RWPE2 (cell line): ENCODE measurements at regions not wholly inside any gene's neighbourhood (a gene's known extent, or its start where the extent isn't known, plus 50 kb on each side); places are given as distances from the start of the nearest gene placed in this dataset.

Source experiments
- ATAC-seq: fragments of 200-7000 bp; cut with Tn5 transposase; 3 replicates; pipeline ENCODE4 v1.9.1; 2021; ENCODE audit warnings: low read depth
- DNase-seq: peaks from one replicate; pipeline ENCODE4 v3.0.0-alpha.2; 2020; ENCODE audit warnings: low spot score
- H3K27ac ChIP-seq: fragments of 450-650 bp; 2 replicates; pipeline ENCODE4 v1.5.1; 2017; ENCODE audit warnings: mild to moderate bottlenecking; ENCODE audit not compliant: poor library complexity, severe bottlenecking
- H3K27me3 ChIP-seq: fragments of 250-450 bp; sonication (Bioruptor Pico); 2 replicates; pipeline ENCODE4 v1.5.1; 2021; ENCODE audit warnings: mild to moderate bottlenecking, moderate library complexity; ENCODE audit not compliant: insufficient read depth, poor library complexity, severe bottlenecking
- H3K36me3 ChIP-seq: fragments of 250-450 bp; sonication (Bioruptor Pico); 2 replicates; pipeline ENCODE4 v1.5.1; 2020; ENCODE audit warnings: low read depth, mild to moderate bottlenecking, moderate library complexity
- H3K4me1 ChIP-seq: fragments of 250-450 bp; sonication (Bioruptor Pico); 2 replicates; pipeline ENCODE4 v1.5.1; 2021; ENCODE audit warnings: mild to moderate bottlenecking, moderate library complexity; ENCODE audit not compliant: insufficient read depth, poor library complexity, severe bottlenecking
- H3K4me3 ChIP-seq: fragments of 250-450 bp; sonication (Bioruptor Pico); 2 replicates; pipeline ENCODE4 v1.5.1; 2021; ENCODE audit warnings: mild to moderate bottlenecking, moderate library complexity; ENCODE audit not compliant: severe bottlenecking
- H3K9me3 ChIP-seq: fragments of 250-450 bp; sonication (Bioruptor Pico); 2 replicates; pipeline ENCODE4 v1.5.1; 2021; ENCODE audit warnings: mild to moderate bottlenecking, moderate library complexity; ENCODE audit not compliant: severe bottlenecking
- CTCF ChIP-seq: fragments of 450-650 bp; IDR thresholded peaks from one replicate; pipeline ENCODE4 v1.5.1; 2017; ENCODE audit warnings: mild to moderate bottlenecking, moderate library complexity; ENCODE audit not compliant: poor library complexity, severe bottlenecking

DNA sequence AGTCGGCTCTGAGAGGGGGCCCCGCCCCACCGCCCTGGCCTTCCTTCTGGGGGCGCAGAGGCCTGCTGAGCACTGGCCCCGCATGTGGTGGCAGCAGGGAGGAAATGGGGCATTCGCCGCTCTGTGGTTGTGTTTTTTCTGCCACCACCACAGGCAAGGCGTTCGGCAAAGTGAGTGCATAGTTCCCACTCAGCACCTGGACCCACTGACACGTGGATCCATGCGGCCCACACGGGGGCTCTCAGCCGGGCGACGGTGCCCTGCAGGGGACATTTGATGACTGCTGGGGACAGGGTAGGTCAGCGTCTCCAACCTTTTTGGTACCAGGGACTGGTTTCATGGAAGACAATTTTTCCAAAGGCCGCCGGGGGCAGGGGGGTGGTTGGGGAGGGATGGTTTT, 70.9 kb downstream of the ENGASE start:
- ATAC-seq (no peak), DNase-seq (no peak)
- no peaks in the 10 kb centered on the region for H3K4me1 ChIP-seq
- H3K27me3 ChIP-seq: peaks cover 41% of the 10 kb centered on the region
- no peaks in the 10 kb centered on the region for H3K36me3 ChIP-seq
- H3K27ac ChIP-seq: no peak overlapping the region
- H3K4me3 ChIP-seq: no peak overlapping the region
- no peaks in the 10 kb centered on the region for H3K9me3 ChIP-seq
- TF ChIP-seq CTCF: no peak

DNA sequence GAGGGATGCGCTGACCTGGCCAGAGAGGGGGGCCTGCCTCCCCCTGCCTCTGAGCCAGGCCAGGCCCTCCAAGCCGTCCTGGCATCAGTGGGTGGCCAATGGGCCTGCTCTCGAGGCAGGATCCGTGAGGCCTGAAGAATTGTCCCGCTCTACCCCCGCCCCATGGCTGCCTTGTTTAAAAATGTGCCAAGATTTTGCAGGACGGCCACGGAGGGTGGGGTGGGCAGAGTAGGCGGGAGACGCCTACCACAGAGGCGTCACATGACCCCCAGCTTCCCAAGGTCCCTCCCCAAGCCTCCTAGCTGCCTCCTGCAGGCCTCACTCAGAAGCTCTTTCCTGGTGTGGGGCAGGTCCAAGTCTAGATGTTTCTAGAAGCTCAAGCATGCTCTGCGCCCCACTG, 69.5 kb downstream of the ENGASE start:
- Histone ChIP-seq H3K4me1 (no peaks in the 10 kb centered on the region), H3K27me3 (peaks cover 48% of the 10 kb centered on the region), H3K9me3 (no peaks in the 10 kb centered on the region), H3K27ac (no peak overlapping the region), H3K36me3 (no peaks in the 10 kb centered on the region), H3K4me3 (no peak overlapping the region)
- ATAC-seq (no peak), DNase-seq (no peak)
- TF ChIP-seq CTCF: no peak

- TF ChIP-seq CTCF: no peak
- Histone ChIP-seq H3K4me3 (no peak overlapping the region), H3K27ac (no peak overlapping the region), H3K4me1 (no peaks in the 10 kb centered on the region), H3K36me3 (no peaks in the 10 kb centered on the region), H3K27me3 (peaks cover 55% of the 10 kb centered on the region), H3K9me3 (no peaks in the 10 kb centered on the region)
- ATAC-seq (no peak), DNase-seq (no peak)
Observed at GRCh38 chr17:79142375-79142774, 67.8 kb downstream of the ENGASE start.

DNA sequence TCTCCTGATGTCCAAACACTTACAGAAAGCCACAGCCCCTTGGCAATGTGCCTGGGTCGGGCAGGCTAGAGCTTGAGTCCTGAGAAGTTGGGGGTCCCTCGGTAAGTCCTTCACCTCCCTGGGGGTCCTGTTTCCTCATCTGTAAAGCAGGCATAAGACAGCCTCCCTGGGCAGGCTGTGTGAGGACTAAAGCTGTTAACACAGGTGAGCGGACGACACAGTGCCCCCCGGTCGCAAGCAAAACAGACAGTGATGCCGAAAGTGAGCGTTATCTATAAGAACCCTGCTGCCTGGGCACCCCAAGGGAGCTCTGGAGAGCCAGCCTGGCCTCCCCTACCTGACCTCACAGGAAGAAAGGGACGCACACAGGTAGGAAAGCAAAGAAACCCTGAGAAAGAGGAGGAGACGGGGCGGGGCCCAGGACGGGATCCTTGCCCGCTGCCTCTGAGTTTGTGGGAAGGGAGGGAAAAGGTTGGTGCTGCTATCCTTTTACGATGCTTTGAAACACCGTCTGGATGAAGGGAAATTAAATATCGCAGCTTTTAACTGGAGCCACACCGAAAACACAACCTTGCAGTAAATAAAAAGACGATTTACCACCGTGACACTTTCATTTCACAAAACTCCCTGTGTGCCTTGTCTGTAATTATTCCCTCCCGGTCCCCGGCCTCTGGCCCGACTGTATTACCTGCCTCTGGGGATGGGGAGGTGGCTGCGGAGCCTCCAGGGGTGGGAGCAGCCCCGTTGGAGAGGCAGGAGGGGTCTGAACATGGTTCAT, 67.1 kb downstream of the ENGASE start:
- Histone ChIP-seq H3K27me3 (peaks cover 57% of the 10 kb centered on the region), H3K36me3 (no peaks in the 10 kb centered on the region)

More for the DNA sequence above, 67.1 kb downstream of the ENGASE start:
- no peak overlapping the region for H3K4me3 ChIP-seq
- no peaks in the 10 kb centered on the region for H3K4me1 ChIP-seq
- ATAC-seq: 0 out of 3 replicates have a peak, but pooled peaks have one; percentile 13
- no peak for TF ChIP-seq CTCF
- H3K9me3 ChIP-seq: no peaks in the 10 kb centered on the region
- DNase-seq: no peak
- no peak overlapping the region for H3K27ac ChIP-seq
